ENCODE measurements at regions not wholly inside any gene's neighbourhood (a gene's known extent, or its start where the extent isn't known, plus 50 kb on each side); places are given as distances from the start of the nearest gene placed in this dataset.
A peak's percentile ranks its signal among the peaks of the same experiment; 100 is the strongest.

- TF ChIP-seq FOSB (CRISPR knock-in tag; IDR thresholded peaks at IDR 0.05): no peak
Observed at GRCh38 chr3:72489901-72490300, 358.3 kb downstream of the SHQ1 start (continued).

- no peak for ATAC-seq
- TF ChIP-seq NR3C1 (IDR thresholded peaks at IDR 0.05): no peak
- TF ChIP-seq ZFP36 (IDR thresholded peaks at IDR 0.05; ENCODE audit: borderline replicate concordance, partially characterized antibody): no peak
- TF ChIP-seq NFE2L2 (conservative IDR thresholded peaks at IDR 0.05; ENCODE audit: low read length): no peak
- no peak for TF ChIP-seq CBX8 (IDR thresholded peaks at IDR 0.05)
- no peak for TF ChIP-seq REST (IDR thresholded peaks at IDR 0.05)
- no peak for TF ChIP-seq SMC3 (IDR thresholded peaks at IDR 0.05)
- TF ChIP-seq EHF (CRISPR knock-in tag; IDR thresholded peaks at IDR 0.05): no peak
- no peak for TF ChIP-seq JUNB (IDR thresholded peaks at IDR 0.05)
- no peak for TF ChIP-seq ZC3H11A (IDR thresholded peaks at IDR 0.05)
- no peak for TF ChIP-seq JUN (IDR thresholded peaks at IDR 0.05)
- no peak for TF ChIP-seq RFX5 (IDR thresholded peaks at IDR 0.05)
- no peak for TF ChIP-seq KDM1A (IDR thresholded peaks at IDR 0.05; ENCODE audit: low read depth)
- no peak for TF ChIP-seq HOXA7 (CRISPR knock-in tag; IDR thresholded peaks at IDR 0.05)
- no peak for TF ChIP-seq FOSB (CRISPR knock-in tag; IDR thresholded peaks at IDR 0.05)
- TF ChIP-seq RCOR1 (IDR thresholded peaks at IDR 0.05; ENCODE audit: low read depth, low read length): no peak
- no peak for TF ChIP-seq CTCF (IDR thresholded peaks at IDR 0.05)
- TF ChIP-seq CHD2 (IDR thresholded peaks at IDR 0.05; ENCODE audit: low read length, partially characterized antibody): no peak
- H3K9me3 ChIP-seq: peaks cover 2% of the 10 kb centered on the region; the same call in 1 of the 3 replicates
- ChIA-PET POLR2A (no interaction called here), CTCF (interaction anchor here (0.8 kb wide), 1 partner anchor 10 kb away, joined by 3 read pairs; no protein-coding TSS in a partner anchor)
- WGBS (ENCODE audit: missing lambda C conversion rate): 80% methylated on average over 5 of the region's 5 CpGs
- peak overlapping the region in 1 of 2 experiments; percentile 21; a peak in 2 of 6 replicates for H3K27ac ChIP-seq
- peaks cover 24% of the 10 kb centered on the region for H3K4me1 ChIP-seq
- H3K4me2 ChIP-seq: no peak overlapping the region
- H3K4me3 ChIP-seq: no peak overlapping the region
- DNase-seq (ENCODE audit: low read depth in 1 of 2, low spot score in 1 of 2): no peak
- FAIRE-seq: no peak
Observed at GRCh38 chr3:72488738-72489035, 359.6 kb downstream of the SHQ1 start.

GRCh38 chr3:72487946-72488737 is 360.1 kb downstream of the SHQ1 start:
- no peak for ATAC-seq
- TF ChIP-seq FOSL2 (IDR thresholded peaks at IDR 0.05): no peak
- no peak for TF ChIP-seq FOSL2 (CRISPR knock-in tag; IDR thresholded peaks at IDR 0.05)
- TF ChIP-seq RFX5 (IDR thresholded peaks at IDR 0.05): no peak
- TF ChIP-seq NFE2L2 (conservative IDR thresholded peaks at IDR 0.05; ENCODE audit: low read length): no peak
- no peak for TF ChIP-seq HOXB5 (CRISPR knock-in tag; IDR thresholded peaks at IDR 0.05)
- no peak for TF ChIP-seq EP300 (IDR thresholded peaks at IDR 0.05)
- no peak for TF ChIP-seq KDM1A (IDR thresholded peaks at IDR 0.05; ENCODE audit: low read depth)
- TF ChIP-seq PBX3 (IDR thresholded peaks at IDR 0.05): no peak
- TF ChIP-seq JUN (IDR thresholded peaks at IDR 0.05): no peak
- no peak for TF ChIP-seq POLR2A (IDR thresholded peaks at IDR 0.05; ENCODE audit: low read length)
- no peak for TF ChIP-seq JUNB (IDR thresholded peaks at IDR 0.05)
- TF ChIP-seq MAZ (IDR thresholded peaks at IDR 0.05; ENCODE audit: borderline replicate concordance, low read depth, low read length): no peak
- no peak for TF ChIP-seq ELK1 (IDR thresholded peaks at IDR 0.05; ENCODE audit: low read depth, low read length)
- no peak for TF ChIP-seq CEBPB (IDR thresholded peaks at IDR 0.05)
- TF ChIP-seq ZC3H11A (IDR thresholded peaks at IDR 0.05): no peak
- TF ChIP-seq MAX (IDR thresholded peaks at IDR 0.05): no peak
- TF ChIP-seq HDAC2 (IDR thresholded peaks at IDR 0.05): no peak
- TF ChIP-seq KDM5A (IDR thresholded peaks at IDR 0.05): no peak
- no peak for TF ChIP-seq HOXB13 (CRISPR knock-in tag; IDR thresholded peaks at IDR 0.05; ENCODE audit: low read depth)
- no peak for DNase-seq (ENCODE audit: low read depth in 1 of 2, low spot score in 1 of 2)
- CTCF ChIA-PET: interaction anchor here (0.8 kb wide), 1 partner anchor 9 kb away, joined by 3 read pairs; no protein-coding TSS in a partner anchor
- H3K4me1 ChIP-seq: peaks cover 28% of the 10 kb centered on the region
- POLR2A ChIA-PET: interaction anchor here (1.0 kb wide), 1 partner anchor 41 kb away, joined by 5 read pairs; the partner anchor contains the start of gene RYBP
- 91% methylated on average over 9 of the region's 9 CpGs for WGBS (ENCODE audit: missing lambda C conversion rate)
- peak overlapping the region; percentile 33 to 83; a peak in 5 of 6 replicates for H3K27ac ChIP-seq
- no peak overlapping the region for H3K4me3 ChIP-seq
- FAIRE-seq: no peak
- H3K9me3 ChIP-seq: no peaks in the 10 kb centered on the region
- peak overlapping the region; percentile 54; the same call in 2 of the 3 replicates for H3K4me2 ChIP-seq
